ENCODE measurements at regions not wholly inside any gene's neighbourhood (a gene's known extent, or its start where the extent isn't known, plus 50 kb on each side); places are given as distances from the start of the nearest gene placed in this dataset.
"Not testable (repeated sequence)": the region's sequence is repeated elsewhere in the genome, so short reads cannot be mapped to it uniquely, and the experiment has no call there.

- TF ChIP-seq CTCF (IDR thresholded peaks at IDR 0.05): no peak
- Mint-ChIP-seq H3K27me3 (no peaks in the 10 kb centered on the region), H3K4me1 (ENCODE audit: low read depth) (no peaks in the 10 kb centered on the region), H3K4me3 (no peak overlapping the region), H3K9me3 (peaks cover 11% of the 10 kb centered on the region), H3K27ac (no peak overlapping the region), H3K36me3 (ENCODE audit: low read depth) (no peaks in the 10 kb centered on the region)
- ChIA-PET CTCF (no interaction called here), POLR2A (no interaction called here)
- Histone ChIP-seq H3K27me3 (ENCODE audit: control insufficient read depth in 1 of 2, insufficient read depth in 2 of 2, low read length in 2 of 2) (no peaks in the 10 kb centered on the region), H3K9me3 (ENCODE audit: control insufficient read depth in 1 of 2, insufficient read depth in 1 of 2, low read length in 2 of 2) (no peaks in the 10 kb centered on the region), H3K4me3 (ENCODE audit: low read length) (no peak overlapping the region), H3K4me1 (ENCODE audit: insufficient read depth, low read length) (no peaks in the 10 kb centered on the region), H3K27ac (ENCODE audit: low read depth in 1 of 2, low read length in 2 of 2) (no peak overlapping the region), H3K36me3 (ENCODE audit: insufficient read depth, low read length) (no peaks in the 10 kb centered on the region)
- DNase-seq (no peak), ATAC-seq (ENCODE audit: poor library complexity) (no peak)
- intact Hi-C loops (cut with DNase I, micrococcal nuclease): no loop called here
Measured at GRCh38 chr11:24206511-24206910, 290.3 kb upstream of the LUZP2 start.

DNA sequence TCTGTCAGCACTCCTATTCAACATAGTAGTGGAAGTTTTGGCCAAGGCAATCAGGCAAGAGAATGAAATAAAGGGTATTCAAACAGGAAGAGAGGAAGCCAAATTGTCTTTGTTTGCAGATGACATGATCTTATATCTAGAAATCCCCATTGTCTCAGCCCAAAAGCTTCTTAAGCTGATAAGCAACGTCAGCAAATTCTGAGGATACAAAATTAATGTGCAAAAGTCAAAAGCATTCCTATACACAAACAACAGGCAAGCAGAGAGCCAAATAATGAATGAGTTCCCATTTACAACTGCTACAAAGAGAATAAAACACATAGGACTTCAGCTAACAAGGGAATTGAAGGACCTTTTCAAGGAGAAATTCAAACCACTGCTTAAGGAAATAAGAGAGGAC is 280.4 kb upstream of the LUZP2 start:
- no peak for DNase-seq
- no peak for ATAC-seq (ENCODE audit: poor library complexity)
- Mint-ChIP-seq H3K4me3 (no peak overlapping the region), H3K36me3 (ENCODE audit: low read depth) (no peaks in the 10 kb centered on the region), H3K4me1 (ENCODE audit: low read depth) (no peaks in the 10 kb centered on the region), H3K9me3 (peaks cover 15% of the 10 kb centered on the region), H3K27me3 (no peaks in the 10 kb centered on the region), H3K27ac (no peak overlapping the region)
- TF ChIP-seq CTCF (IDR thresholded peaks at IDR 0.05): no peak
- POLR2A ChIA-PET: no interaction called here
- H3K9me3 ChIP-seq (ENCODE audit: control insufficient read depth in 1 of 2, insufficient read depth in 1 of 2, low read length in 2 of 2): peaks cover 0 to 16% of the 10 kb centered on the region in 2 experiments
- intact Hi-C loops (cut with DNase I, micrococcal nuclease): no loop called here
- H3K27me3 ChIP-seq (ENCODE audit: control insufficient read depth in 1 of 2, insufficient read depth in 2 of 2, low read length in 2 of 2): no peaks in the 10 kb centered on the region
- H3K36me3 ChIP-seq (ENCODE audit: insufficient read depth, low read length): no peaks in the 10 kb centered on the region
- H3K27ac ChIP-seq (ENCODE audit: low read depth in 1 of 2, low read length in 2 of 2): no peak overlapping the region
- no peak overlapping the region for H3K4me3 ChIP-seq (ENCODE audit: low read length)
- H3K4me1 ChIP-seq (ENCODE audit: insufficient read depth, low read length): no peaks in the 10 kb centered on the region
- CTCF ChIA-PET: no interaction called here

GRCh38 chr11:24217319-24217718 is 279.5 kb upstream of the LUZP2 start:
- intact Hi-C loops (cut with DNase I, micrococcal nuclease); H3K27me3 Mint-ChIP-seq; CTCF ChIA-PET; H3K4me3 ChIP-seq (ENCODE audit: low read length); H3K4me3 Mint-ChIP-seq; DNase-seq; ATAC-seq (ENCODE audit: poor library complexity); H3K27ac ChIP-seq (ENCODE audit: low read depth in 1 of 2, low read length in 2 of 2); H3K36me3 Mint-ChIP-seq (ENCODE audit: low read depth); H3K4me1 Mint-ChIP-seq (ENCODE audit: low read depth); POLR2A ChIA-PET; H3K36me3 ChIP-seq (ENCODE audit: insufficient read depth, low read length); H3K27ac Mint-ChIP-seq; H3K27me3 ChIP-seq (ENCODE audit: control insufficient read depth in 1 of 2, insufficient read depth in 2 of 2, low read length in 2 of 2); H3K4me1 ChIP-seq (ENCODE audit: insufficient read depth, low read length): not testable (repeated sequence)
- peaks cover 13% of the 10 kb centered on the region for H3K9me3 Mint-ChIP-seq
- peaks cover 0 to 13% of the 10 kb centered on the region in 2 experiments for H3K9me3 ChIP-seq (ENCODE audit: control insufficient read depth in 1 of 2, insufficient read depth in 1 of 2, low read length in 2 of 2)

GRCh38 chr11:24225501-24225900 is 271.4 kb upstream of the LUZP2 start:
- no peaks in the 10 kb centered on the region for H3K4me1 ChIP-seq (ENCODE audit: insufficient read depth, low read length)
- Mint-ChIP-seq H3K4me1 (ENCODE audit: low read depth) (no peaks in the 10 kb centered on the region), H3K9me3 (peaks cover 17% of the 10 kb centered on the region), H3K27me3 (no peaks in the 10 kb centered on the region), H3K27ac (no peak overlapping the region), H3K4me3 (no peak overlapping the region), H3K36me3 (ENCODE audit: low read depth) (no peaks in the 10 kb centered on the region)
- POLR2A ChIA-PET: no interaction called here
- intact Hi-C loops (cut with DNase I, micrococcal nuclease): no loop called here
- H3K4me3 ChIP-seq (ENCODE audit: low read length): no peak overlapping the region
- peaks cover 0 to 4% of the 10 kb centered on the region in 2 experiments for H3K9me3 ChIP-seq (ENCODE audit: control insufficient read depth in 1 of 2, insufficient read depth in 1 of 2, low read length in 2 of 2)
- no peaks in the 10 kb centered on the region for H3K27me3 ChIP-seq (ENCODE audit: control insufficient read depth in 1 of 2, insufficient read depth in 2 of 2, low read length in 2 of 2)
- H3K27ac ChIP-seq (ENCODE audit: low read depth in 1 of 2, low read length in 2 of 2): no peak overlapping the region
- no peak for TF ChIP-seq CTCF (IDR thresholded peaks at IDR 0.05)
- H3K36me3 ChIP-seq (ENCODE audit: insufficient read depth, low read length): no peaks in the 10 kb centered on the region
- ATAC-seq (ENCODE audit: poor library complexity) (no peak), DNase-seq (no peak)
- CTCF ChIA-PET: no interaction called here
